Caki2 (cell line): ENCODE measurements at regions not wholly inside any gene's neighbourhood (a gene's known extent, or its start where the extent isn't known, plus 50 kb on each side); places are given as distances from the start of the nearest gene placed in this dataset.
A peak's percentile ranks its signal among the peaks of the same experiment; 100 is the strongest.
"Not testable (repeated sequence)": the region's sequence is repeated elsewhere in the genome, so short reads cannot be mapped to it uniquely, and the experiment has no call there.

Experiments
- DNase-seq: peaks from one replicate; pipeline ENCODE4 v3.0.0-alpha.2; 2015; ENCODE audit warnings: low read depth
- in situ Hi-C: cut with HindIII; loops from 2 replicates; pipeline ENCODE4 v1.10.0; 2016; ENCODE audit warnings: low sequenced_read_pairs, low pct_unique_long_range_greater_than_20kb, mixed read lengths

DNA sequence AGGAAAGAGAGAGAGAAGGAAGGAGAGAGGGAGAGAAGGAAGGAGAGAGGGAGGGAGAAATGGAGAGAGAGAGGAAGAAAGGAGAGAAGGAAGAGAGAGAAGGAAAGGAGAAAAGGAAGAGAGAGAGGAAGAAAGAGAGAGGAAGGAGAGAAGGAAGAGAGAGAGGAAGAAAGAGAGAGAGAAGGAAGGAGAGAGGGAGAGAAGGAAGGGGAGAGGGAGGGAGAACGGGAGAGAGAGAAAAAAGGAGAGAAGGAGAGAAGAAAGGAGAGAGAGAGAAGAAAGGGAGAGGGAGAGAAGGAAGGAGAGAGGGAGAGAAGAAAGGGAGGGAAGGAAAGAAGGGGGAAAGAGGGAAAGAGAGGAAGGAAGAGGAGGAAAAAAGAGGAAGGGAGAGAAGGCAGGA lies 1070.7 kb downstream of the UQCRFS1 start:
- no peak for DNase-seq
- in situ Hi-C loops = no loop called here

DNA sequence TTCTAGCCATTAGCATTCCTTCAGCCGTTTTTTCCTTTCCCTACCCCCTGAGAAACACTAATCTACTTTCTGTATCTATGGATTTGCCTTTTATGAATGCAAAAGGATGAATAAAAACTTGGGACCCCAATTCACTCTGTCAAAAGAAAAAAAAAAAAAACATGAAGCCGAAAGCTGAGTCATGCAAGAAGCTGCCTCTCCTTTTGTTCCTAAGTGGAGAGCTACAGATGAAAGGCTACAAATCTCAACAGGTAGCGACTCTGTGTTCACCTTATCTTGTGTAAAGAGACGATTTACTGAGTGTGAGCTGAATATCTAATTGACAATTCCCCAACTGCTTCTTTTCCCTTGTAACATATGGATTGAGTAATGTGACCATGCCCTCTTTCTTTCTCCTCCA lies 1072.8 kb downstream of the UQCRFS1 start:
- no peak for DNase-seq
- in situ Hi-C loops = no loop called here

DNA sequence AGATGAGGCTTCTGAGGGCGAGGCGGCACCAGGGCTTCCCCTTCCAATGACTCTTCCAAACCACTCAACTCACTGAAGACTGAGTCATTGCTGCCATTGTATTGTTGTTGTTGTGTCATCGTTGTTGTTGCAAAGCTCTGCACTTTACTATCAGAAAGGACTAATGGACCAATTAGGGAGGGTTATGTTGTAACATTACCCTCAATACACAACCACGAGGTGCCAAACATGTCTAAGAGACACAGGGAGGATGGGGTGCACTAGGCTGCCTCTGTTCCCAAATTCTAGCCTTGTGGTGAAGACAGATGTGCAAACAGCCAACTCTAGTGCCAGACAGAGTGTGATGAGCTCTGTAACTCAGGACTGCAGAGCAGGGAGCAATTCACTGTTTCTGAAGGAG lies 1075.2 kb downstream of the UQCRFS1 start:
- in situ Hi-C loops = no loop called here
- no peak for DNase-seq

DNA sequence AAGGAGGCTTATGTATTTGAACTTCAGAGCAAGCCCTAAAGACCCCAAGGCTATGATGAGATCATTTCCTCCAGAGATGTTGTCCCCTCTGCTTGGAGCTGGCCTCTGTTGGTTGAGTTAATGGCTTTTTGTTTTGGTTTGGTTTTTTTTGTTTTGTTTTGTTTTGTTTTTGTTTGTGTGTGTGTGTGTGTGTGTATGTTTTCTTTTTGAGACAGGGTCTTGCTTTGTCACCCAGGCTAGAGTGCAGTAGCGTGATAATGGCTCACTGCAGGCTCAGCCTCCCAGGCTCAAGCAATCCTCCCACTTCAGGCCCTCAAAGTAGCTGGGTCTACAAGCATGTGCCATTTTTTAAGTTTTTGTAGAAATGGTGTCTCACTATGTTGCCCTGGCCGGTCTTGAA lies 1076.2 kb downstream of the UQCRFS1 start:
- no peak for DNase-seq
- in situ Hi-C loops = no loop called here

DNA sequence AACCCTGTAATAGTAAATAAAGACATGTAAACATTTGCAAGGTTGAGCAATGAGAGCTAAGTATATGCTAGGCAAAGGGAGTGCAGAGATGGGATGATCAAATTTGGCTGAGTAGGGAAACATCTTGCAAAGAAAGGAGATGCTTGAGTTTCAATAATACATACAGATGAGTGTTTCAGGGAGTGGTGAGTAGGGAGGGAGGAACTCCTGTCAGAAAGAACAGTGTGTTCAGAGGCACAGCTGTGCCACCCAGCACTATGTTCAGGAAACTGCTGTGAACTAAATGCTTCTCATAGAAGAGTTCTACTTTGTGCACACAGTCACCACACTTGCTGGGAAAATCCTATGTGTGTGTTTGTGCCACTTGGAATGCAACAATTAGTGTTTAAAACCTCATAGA lies 1077.1 kb downstream of the UQCRFS1 start:
- DNase-seq = no peak
- in situ Hi-C loops = no loop called here

DNA sequence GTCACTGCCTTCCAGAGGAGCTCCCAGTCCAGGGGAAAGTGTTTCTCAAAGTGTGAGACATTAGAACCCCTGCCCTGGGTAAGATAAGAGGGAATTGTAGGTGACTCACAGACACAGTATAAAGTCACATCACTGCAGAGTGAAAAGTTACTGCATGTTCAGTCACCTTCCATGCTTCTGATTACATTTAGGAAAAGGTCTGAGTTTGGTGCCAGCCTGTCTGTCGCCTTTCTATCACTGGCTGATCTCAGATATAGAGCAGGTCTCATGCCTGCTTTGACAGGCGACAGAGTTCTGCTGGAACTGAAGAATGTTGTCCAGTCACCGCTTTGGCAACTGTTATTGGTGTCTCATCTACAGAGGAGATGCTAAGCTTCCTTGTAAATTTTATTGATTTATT lies 1078.6 kb downstream of the UQCRFS1 start:
- DNase-seq = no peak
- in situ Hi-C loops = no loop called here

DNA sequence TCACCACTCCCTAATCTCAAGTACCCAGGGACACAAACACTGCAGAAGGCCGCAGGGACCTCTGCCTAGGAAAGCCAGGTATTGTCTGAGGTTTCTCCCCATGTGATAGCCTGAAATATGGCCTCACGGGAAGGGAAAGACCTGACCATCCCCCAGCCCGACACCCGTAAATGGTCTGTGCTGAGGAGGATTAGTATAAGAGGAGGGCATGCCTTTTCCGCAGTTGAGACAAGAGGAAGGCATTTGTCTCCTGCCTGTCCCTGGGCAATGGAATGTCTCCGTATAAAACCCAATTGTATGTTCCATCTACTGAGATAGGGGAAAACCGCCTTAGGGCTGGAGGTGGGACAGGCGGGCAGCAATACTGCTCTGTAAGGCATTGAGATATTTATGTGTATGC lies 1082.1 kb downstream of the UQCRFS1 start:
- DNase-seq, in situ Hi-C loops: not testable (repeated sequence)

DNA sequence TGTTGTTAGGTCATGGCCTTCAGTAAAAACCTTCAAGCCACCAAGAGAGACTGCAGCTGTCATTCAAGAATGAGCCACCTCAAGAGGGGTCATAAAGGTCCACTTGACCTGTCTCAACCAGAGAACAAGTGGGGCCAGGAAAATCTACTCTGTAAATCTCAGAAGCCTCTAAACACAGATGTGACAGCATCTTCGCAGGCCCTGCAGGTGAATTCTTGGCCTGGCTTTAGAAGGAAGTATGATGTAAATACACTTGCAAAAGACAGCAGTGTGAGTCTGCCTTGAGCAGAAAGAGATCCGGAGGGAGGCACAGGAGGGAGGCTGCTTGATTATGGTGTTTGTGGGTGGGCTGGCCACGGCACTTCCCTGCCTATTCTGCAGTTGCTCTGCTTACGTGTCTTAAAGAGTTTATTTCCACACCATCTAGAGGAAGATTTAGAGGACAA lies 1082.9 kb downstream of the UQCRFS1 start:
- peak; percentile 51 for DNase-seq
- in situ Hi-C loops = no loop called here

DNA sequence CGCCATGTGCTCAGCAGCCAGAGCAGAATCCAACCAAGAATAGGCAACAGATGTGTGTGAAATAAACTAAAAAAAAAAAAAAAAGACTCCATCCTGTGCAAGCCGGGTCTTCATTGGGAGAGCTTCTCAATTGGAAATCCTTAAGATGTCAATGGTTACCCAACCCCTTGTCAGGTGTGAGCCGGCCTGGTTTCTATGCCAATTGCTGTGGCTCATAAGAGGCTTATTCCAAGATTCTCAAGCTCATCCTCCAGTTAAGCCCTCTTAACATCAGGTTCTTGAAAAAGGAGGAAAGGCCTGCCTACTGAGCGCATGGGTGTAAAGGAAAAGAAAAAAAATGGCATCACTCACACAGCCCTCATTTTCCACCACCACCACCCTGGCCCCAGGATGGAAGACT lies 1084.6 kb downstream of the UQCRFS1 start:
- in situ Hi-C loops = no loop called here
- DNase-seq = no peak

DNA sequence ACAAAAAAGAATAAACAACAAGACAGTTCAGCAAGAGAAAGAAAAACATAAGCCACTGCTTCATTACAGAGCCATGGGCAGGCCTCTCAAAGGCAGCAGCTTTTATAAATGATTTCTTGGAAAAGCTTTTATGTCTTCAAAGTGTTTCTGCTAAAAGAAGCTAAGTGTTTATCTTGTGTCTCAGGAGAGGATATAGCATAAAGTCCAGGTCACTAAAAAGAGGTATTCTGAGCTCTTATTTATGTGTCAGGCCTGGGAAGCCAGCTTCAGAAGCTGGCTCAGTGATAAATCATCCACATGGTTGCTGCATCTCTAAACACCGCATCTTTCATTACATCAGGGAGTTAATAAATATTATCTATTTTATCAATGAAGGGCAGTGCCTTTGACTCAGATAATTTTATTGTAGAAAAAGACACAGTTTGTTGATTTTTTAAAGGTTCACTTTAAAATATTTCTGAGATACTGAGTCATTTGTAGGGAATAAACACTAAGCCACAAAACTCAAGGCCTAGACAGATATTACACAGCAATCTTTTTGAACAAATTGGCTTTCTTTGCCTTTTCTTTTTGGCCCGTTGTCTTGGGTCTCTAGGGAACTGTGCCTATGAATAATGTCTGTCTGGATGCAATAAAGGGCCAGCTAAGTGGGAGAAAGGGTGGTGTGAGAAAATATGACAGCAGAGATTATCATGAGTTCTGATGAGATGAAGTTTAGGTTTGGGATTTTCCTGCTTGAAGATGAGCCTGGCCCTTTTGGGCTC lies 1086.6 kb downstream of the UQCRFS1 start:
- in situ Hi-C loops = no loop called here

DNA sequence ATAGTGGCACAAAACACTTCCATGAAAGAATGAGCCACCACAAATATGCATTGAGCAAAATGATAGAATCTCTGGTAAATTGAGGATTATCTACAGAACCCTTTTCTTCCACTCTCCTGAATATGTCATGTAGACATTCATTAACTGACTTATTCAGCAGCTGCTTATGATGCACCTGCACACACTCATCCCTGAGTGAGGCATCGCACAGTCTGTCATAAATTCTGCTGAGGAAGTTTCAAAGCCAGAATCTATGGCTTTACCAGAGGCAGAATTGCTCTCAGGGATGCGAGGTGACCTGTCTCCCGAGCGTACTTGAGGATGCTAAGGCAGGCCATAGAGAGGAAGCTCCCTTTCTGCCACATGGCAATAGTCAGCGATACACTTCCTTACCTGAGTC lies 1090.2 kb downstream of the UQCRFS1 start:
- in situ Hi-C loops = no loop called here
- DNase-seq = no peak

More for the DNA sequence above, 1086.6 kb downstream of the UQCRFS1 start:
- DNase-seq = no peak

DNA sequence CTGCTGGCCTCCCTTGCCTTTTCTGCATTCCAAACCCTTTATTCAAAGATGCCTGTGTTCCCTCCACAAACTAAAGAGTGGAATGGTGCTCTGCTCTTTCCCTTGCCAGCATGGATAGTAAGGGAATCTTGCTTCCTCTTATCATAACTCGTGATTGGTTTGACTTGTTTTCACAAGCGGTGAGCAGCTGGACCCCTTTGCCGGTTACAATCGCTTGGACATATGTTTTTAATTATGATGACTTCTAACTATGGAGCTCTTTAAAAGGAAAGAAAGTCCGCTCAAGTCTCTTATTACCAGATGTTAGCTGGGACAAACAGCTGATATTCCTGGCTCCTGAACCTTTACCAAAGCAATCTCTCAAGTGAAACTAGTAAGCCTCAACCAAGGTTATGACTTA lies 1094.7 kb downstream of the UQCRFS1 start:
- DNase-seq = no peak
- in situ Hi-C loops = no loop called here

DNA sequence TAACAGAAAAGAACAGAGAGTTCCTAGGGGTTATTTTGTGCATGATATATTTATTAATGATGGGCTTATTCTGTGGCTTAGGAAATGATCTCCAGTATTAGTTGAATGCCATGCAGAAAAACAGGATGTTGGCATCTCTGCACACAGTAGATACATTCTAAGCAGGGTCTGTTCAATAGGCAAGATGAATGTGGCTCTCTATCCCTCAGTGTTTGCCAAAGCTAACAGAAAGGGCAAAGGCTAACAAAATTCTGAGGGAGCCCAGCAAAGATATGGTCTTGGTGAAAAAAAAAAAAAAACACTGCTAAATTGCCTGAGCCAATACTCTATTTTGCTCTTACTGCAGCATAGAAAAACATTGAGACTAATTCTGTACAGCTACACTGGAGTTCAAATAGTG lies 1095.8 kb downstream of the UQCRFS1 start:
- DNase-seq = no peak
- in situ Hi-C loops = no loop called here

DNA sequence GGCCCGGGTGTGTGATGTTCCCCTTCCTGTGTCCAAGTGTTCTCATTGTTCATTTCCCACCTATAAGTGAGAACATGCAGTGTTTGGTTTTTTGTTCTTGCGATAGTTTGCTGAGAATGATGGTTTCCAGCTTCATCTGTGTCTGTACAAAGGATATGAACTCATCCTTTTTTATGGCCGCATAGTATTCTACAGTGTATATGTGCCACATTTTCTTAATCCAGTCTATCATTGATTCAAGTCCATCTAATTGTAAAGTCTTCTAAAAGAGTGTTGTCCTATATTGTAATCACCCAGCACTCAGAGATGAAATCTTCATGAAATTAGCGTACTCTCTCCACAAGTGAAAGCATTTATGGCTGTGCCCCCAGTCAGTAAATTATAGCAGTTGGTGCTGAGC lies 1096.6 kb downstream of the UQCRFS1 start:
- in situ Hi-C loops, DNase-seq: not testable (repeated sequence)

DNA sequence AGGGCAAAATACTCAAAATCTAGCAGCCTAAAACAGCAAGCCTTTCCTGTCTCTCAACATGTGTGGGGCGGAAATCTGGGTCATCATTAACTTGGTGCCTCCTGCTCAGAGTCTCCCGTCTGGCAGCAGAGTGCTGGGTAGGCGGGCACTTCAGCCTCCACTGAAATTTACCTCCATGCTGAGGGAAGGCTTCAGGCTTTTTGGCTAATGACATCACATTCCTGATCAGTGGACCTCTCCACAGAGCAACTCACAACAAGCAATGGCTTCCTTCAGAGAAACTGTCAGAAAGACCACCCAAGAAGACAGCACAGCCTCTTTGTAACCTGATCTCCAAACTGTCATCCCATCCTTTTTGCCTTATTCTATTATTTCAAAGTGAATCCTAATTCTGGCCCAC lies 1109.0 kb downstream of the UQCRFS1 start:
- in situ Hi-C loops = no loop called here

DNA sequence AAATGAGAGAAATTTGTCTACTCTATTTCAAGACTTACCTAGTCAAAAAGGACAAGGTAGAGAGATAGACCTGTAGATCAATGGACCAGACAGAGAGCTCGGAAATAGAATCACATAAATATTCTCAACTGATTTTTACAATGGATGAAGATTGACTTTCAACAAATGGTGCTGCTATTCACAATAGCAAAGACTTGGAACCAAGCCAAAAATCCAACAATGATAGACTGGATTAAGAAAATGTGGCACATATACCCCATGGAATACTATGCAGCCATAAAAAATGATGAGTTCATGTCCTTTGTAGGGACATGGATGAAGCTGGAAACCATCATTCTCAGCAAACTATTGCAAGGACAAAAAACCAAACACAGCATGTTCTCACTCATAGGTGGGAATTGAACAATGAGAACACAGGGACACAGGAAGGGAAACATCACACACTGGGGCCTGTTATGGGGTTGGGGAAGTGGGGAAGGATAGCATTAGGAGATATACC lies 1128.2 kb downstream of the UQCRFS1 start:
- DNase-seq, in situ Hi-C loops: not testable (repeated sequence)

More for the DNA sequence above, 1109.0 kb downstream of the UQCRFS1 start:
- no peak for DNase-seq

DNA sequence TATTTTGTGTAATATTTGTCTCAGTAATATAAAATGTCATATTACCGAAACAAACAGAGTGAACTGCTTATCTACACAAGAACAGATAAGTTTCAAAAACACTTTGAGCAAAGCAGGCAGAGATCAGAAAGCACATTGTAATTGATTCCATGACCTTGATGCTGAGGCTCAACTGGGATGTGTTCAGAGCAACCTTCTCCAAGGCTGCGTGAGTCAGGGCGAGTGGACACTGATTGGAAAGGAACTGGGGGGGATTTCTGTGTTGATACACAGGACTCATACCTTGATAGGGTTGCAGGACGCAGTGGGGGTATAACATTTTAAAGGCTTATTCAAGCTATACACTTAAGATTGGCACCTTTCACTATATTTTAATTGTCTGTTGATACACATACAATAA lies 1136.3 kb downstream of the UQCRFS1 start:
- in situ Hi-C loops = no loop called here
- no peak for DNase-seq

DNA sequence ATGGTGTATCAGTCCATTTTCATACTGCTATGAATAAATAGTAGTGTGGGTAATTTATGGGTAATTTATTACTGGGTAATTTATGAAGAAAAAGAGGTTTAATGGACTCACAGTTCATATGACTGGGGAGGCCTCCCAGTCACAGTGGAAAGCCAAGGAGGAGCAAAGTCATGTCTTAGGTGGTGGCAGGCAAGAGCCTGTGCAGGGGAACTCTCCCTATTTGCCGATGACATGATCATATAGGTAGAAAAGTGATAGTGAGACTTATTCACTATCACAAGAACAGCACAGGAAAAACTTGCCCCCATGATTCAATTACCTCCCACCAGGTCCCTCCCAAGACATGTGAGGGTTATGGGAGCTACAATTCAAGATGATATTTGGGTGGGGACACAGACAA lies 1137.7 kb downstream of the UQCRFS1 start:
- in situ Hi-C loops = no loop called here
- no peak for DNase-seq

DNA sequence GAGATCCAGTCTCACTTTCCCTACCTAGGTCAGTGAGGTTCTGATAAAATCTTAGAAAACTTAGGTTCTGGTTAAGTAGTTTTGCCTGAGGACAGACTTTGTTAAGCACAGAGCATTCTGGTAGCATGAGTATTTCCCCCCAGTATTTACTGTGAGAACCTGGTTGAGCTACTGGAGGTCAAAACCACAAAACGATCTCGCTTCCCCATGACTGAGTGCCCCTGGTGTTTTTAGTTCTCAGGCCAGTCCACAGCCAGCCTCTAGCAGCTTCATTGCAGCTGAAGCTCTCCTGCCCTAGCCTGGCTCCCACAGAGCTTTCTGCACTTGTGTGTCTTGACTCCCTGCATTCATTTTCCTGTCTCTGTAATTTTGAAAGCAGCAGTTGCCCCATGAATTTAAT lies 1138.2 kb downstream of the UQCRFS1 start:
- in situ Hi-C loops = no loop called here
- peak; percentile 18 for DNase-seq

DNA sequence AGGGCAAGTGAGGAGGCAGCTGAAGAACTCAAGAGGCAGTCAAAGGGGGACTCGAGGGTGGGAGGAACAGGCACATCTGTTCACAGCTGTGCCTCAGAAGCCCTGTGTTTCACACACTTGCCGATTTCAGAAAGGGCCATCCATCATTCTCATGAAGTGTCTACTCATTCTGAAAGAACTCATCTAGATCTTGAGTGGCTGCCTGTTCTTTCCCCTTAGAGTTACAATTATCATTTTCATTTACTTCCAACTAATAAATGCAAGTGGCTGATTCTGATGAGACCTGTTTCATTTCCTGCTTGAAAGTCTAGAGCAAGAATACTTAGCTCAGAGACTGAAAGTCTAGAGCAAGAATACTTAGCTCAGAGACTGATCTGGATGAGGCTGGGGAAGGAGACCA lies 1145.1 kb downstream of the UQCRFS1 start:
- no peak for DNase-seq
- in situ Hi-C loops = no loop called here
